NCI-H446 (cell line): ENCODE measurements at regions not wholly inside any gene's neighbourhood (a gene's known extent, or its start where the extent isn't known, plus 50 kb on each side); places are given as distances from the start of the nearest gene placed in this dataset.

Experiments
- DNase-seq, 2 experiments: peaks; one replicate each; lab custom pipeline; 2025; lab: John Stamatoyannopoulos, UW

- DNase-seq = no peak
Observed at GRCh38 chr13:29654843-29655547, 59.5 kb upstream of the SLC7A1 start.

- DNase-seq = no peak
Observed at GRCh38 chr13:29654384-29654783, 58.9 kb upstream of the SLC7A1 start.

- no peak for DNase-seq
Observed at GRCh38 chr13:29648760-29649159, 53.3 kb upstream of the SLC7A1 start.
